HG03095 (cell line): ENCODE measurements at regions not wholly inside any gene's neighbourhood (a gene's known extent, or its start where the extent isn't known, plus 50 kb on each side); places are given as distances from the start of the nearest gene placed in this dataset.
"Not testable (repeated sequence)": the region's sequence is repeated elsewhere in the genome, so short reads cannot be mapped to it uniquely, and the experiment has no call there.

Experiments
- ATAC-seq: cut with Tn5 transposase; IDR thresholded peaks from one replicate; pipeline ENCODE4 v1.9.1; 2021; ENCODE audit warnings: moderate library complexity; ENCODE audit not compliant: unreplicated experiment

DNA sequence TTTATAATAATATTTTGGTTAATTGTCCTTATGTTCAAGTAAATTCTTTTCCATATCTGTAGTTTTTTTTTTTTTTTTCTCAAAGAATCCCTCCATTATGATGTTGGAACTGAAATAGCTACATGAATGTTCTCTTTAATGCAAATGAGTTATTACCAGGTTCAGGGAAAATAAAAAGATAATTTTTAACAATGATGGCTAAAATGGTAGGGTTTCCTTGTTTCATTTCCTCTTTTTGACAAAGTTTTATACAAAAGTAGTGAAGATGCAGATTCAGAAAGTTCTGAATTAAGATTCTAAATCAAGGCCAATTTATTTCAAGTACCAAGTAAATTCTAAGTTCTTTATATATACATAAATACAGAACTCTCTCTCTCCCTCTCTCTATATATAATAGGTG lies 779.0 kb upstream of the INTU start:
- peak; percentile 47 for ATAC-seq

DNA sequence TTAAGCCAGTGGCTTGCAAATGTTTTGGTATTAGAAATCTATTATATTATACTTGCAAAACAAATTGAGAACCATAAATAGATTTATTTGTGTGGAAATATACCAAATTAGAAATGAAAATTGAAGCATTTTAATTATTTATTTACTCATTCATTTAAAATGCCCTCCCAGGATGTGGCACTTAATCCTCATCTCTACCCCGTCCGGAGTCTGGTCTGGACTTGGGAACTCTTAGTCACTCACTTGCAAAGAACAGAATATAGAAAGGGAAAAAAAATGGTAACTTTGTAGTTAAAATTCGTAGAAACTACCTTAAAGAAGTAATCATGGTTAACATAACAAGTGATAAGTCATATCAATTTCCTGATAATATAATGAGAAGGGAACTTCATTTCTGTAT lies 775.9 kb upstream of the INTU start:
- no peak for ATAC-seq

DNA sequence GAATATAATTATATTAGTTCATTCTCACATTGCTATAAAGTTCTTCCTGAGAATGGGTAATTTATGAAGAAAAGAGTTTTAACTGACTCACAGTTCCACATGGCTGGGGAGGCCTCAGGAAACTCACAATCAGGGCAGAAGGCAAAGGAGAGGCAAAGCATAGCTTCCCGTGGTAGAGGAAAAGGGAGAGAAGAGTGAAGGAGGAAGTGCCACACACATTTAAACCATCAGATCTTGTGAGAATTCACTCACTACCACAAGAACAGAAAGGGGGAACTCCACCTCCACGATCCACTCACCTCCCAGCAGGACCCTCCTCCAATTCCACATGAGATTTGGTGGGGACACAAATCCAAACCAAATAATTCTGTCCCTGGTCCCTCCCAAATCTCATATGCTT lies 773.4 kb upstream of the INTU start:
- no peak for ATAC-seq

DNA sequence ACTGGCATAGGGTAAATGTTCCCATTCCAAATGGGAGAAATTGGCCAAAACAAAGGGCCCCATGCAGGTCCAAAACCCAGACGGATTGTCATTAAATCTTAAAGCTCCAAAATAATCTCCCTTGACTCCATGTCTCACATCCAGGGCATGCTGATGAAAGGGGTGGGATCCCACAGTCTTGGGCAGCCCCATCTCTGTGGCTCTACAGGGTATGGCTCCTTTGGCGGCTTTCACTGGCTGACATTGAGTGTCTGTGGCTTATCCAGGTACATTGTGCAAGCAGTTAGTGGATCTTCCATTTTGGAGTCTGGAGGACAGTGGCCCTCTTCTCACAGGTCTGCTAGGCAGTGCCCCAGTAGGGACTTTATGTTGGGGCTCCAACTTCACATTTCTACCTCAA lies 772.9 kb upstream of the INTU start:
- ATAC-seq: no peak

DNA sequence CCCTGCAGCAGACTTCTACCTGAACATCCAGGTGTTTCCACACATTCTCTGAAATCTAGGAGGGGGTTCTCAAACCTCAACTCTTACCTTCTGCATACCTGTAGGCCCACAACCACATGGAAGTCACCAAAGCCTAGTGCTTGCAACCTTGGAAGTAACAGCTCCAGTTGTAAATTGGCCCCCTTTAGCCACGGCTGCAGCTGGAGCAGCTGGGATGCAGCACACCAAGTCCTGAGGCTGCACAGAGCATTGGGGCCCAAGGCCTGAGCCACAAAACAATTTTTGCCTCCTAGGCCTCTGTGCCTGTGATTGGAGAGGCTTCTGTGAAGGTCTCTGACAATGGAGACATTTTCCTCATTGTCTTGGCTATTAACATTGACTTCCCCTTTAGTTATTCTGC lies 772.4 kb upstream of the INTU start:
- ATAC-seq: no peak

DNA sequence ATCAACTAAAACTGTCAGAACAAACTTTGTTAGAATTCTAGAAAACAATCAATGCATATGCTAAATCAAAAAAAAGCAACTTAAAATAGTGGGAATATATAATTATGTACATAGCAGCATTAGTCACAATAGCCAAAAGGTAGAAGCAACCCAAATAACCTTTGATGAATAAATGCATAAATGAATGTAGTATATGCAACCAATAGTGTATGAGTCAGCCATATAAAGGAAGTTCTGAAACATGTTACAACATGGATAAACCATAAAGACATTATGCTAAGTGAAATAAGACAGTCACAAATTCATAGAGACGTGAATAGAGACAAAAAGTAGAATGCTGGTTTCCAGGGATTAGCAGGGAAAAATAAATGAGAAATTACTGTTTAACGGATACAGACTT lies 762.8 kb upstream of the INTU start:
- no peak for ATAC-seq

DNA sequence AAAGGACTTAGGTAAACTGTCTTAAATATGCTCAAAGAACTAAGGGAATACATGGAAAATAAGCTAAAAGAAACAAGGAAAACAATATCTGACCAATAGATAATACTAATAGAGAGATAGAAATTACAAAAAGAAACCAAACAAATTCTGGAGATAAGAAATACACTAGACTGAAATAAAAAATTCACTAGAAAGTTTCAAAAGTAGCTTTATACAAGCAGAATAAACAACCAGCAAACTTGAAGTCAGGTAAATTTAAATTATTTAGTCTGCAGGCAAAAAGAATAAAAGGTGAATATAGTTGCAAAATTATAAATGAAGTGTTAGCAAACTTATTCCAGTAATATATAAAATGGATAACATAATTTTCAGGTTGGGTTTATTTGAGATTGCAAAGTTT lies 760.9 kb upstream of the INTU start:
- no peak for ATAC-seq

DNA sequence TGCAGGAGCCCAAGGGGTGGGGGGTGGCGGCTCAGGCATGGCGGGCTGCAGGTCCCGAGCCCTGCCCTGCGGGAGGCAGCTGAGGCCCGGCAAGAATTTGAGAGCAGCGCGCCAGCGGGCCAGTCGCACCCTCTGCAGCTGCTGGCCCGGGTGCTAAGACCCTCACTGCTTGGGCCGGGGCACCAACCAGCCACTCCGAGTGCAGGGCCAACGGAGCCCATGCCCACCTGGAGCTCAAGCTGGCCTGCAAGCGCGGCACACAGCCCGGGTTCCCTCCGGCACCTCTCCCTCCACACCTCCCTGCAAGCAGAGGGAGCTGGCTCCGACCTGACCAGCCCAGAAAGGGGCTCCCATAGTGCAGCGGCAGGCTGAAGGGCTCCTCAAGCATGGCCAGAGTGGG lies 758.2 kb upstream of the INTU start:
- ATAC-seq: no peak

DNA sequence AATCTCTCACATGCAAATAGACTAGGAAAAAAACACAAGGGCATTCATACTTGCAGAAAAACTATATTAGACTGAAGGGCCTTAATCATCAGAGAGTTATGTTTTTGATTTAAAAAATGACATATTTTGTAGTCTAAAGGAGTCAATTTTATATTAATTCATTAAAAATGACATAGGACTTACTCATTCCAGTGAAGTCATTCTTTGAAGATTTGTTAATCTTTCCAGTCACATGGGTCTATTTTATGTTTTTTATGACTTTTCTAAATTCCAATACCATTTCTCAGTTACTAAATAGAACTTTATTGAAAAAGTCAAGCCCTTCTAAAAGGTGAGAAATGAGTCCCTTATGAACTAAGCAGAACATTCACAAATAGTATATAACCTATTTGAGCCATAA lies 743.8 kb upstream of the INTU start:
- ATAC-seq: no peak

DNA sequence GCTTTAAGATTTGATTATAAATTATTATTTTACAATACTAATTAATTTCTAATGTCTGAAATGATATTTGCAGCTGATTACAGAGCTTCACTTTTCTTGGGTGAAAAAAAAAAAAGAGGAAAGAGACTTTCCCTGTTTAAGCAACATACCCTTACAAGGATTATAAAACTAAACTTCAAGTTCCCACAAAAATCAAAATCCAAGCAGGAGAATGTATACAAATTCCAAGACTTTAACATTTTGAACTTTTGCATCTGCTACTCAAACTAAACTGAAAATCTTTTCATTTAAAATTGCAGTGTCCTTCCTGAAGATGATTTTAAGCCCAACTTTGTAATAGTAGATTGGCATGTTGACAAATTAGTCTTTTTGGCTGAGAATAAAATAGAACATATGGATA lies 742.4 kb upstream of the INTU start:
- no peak for ATAC-seq

DNA sequence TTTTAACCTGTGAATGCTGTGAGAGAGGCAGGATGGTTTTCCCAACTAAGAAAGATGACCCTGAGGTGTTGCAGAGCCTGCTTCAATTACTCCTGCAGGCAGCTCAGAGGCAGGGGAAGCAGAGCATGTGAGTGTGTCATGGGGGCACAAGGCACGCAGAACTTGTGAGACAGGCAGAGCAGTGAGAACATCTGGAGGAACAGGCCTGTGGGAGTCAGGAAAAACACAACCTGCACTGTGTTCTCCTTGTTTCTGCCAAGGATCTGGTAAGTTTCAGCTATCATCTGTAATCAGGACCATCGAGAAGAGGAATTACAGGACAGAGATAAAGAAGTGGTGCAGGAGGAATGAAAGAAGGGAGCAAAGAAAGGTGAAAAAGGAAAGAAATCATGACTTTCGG lies 741.8 kb upstream of the INTU start:
- ATAC-seq: no peak

DNA sequence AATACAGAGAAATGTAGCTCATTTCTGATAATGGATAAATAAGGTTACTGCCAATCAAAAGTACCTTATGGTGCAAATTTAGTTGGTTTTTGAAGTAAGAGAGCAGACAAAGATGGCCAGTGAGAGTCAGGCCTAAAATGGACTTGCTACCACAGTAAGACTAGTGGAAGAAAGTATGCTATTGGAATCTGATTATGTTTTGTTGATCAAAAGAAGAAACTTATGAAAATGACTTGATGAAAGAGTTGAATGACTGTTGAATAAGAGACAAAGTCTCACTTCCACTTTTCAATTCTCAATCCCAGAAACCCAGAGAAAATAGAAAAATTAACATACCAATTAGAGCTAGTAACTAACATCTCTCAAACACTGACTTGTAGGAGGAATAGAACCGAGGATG lies 737.8 kb upstream of the INTU start:
- ATAC-seq: no peak

DNA sequence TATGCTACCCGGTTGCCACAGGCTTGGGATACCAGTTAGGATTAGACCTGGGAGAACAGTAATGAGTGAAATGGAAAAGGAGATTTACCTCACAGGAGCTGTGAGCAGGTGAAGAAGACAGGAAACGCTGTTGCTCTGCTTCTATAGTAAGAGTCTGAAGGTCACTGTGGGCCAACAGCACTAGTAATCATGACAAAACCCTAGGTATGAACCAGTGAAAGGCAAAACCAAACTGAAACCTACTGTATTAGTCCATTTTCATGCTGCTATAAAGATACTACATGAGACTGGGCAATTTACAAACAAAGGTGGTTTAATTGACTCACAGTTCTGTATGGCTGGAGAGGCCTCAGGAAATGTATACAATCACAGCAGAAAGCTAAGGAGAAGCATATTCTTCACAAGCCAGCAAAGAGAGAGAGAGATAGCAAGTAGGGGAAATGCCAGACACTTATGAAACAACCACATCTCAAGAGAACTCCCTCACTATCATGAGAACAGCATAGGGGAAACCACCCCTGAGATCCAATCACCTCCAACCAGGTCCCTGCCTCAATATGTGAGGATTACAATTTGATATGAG lies 736.7 kb upstream of the INTU start:
- ATAC-seq: no peak

DNA sequence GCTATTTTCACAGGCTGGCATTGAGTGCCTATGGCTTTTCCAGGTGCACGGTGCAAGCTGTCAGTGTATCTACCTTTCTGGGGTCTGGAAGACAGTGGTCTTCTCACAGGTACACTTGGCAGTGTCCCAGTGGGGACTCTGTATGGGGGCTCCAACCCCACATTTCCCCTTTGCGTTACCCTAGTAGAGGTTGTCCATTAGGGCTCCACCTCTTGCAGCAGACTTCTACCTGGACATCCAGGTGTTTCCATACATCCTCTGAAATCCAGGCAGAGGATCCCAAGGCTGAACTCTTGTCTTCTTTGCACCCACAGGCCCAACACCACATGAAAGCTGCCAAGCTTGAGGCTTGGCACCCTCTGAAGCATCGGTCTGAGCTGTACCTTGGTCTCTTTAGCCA lies 735.7 kb upstream of the INTU start:
- ATAC-seq: no peak

DNA sequence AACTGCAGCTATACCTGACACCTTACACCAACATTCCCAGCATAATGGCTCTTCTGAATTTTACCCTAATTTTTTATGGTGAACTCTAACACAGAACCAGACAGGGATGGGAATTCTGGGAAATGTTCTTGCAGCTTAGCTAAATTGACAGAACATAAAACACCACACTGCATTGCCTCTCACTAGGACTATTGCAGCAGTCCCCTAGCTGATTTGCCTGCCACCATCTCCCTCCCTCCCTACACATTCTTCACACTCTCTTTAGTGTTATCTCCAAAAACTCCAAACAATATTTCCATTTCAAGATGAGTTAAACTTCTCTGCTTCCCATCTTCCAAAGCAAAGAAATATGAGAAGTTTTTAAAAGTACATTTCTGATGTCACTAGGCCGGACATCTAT lies 733.9 kb upstream of the INTU start:
- no peak for ATAC-seq

DNA sequence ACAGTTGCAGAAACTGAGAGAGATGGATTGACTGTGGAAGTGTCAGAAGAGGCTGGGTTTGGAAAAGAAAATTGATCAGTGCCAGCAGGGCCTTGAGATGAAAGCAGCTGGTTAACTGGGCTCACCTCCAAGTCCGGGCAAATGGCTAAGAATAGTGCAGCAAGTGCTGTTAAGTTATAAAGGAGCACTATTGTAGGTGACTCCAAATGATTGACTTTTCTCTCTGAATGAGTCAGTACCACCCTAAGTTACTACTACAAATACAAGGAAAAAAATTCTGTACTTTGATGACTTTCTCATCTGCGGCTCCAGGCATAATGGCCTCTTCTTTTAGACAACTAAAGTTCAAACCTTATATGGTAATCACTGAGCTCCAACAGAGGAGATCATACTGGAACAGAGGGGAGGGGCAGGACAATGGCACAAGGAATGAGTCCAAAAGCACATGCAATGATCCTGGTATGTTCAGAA lies 733.4 kb upstream of the INTU start:
- ATAC-seq: no peak

DNA sequence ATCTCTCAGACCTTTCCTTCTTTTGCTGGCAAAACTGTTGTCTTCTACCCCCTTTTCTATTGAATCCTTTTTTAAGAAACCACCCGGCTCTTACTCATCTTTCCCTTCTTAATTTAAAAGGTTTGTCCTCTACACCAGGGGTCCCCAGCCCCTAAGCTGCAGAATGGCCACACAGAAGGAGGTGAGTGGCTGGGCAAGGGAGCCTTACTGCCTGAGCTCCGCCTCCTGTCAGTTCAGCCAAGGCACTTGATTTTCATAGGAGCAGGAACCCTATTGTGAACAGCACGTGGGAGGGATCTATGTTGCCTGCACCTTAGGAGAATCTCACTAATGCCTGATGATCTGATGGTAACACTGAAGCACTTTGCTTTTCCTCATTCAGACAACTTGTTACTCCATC lies 726.3 kb upstream of the INTU start:
- no peak for ATAC-seq

DNA sequence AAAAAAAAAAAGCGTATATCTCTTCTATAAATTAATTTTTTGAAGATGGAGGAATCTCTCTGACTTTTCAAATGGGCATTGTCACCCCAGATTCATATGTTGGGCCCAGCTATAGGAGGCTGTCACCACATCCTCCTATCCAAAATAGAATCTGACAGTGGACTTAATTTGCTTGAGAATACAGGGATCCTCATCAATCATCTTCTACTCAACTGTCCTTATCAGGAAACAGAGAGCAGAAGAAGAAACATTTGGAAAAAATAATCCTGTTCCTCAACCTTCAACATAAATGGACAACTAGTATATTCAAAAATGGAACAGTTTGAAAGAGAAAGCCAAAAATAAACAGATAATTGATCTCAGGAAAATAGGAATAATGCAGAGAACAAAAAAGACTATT lies 725.4 kb upstream of the INTU start:
- ATAC-seq: no peak

DNA sequence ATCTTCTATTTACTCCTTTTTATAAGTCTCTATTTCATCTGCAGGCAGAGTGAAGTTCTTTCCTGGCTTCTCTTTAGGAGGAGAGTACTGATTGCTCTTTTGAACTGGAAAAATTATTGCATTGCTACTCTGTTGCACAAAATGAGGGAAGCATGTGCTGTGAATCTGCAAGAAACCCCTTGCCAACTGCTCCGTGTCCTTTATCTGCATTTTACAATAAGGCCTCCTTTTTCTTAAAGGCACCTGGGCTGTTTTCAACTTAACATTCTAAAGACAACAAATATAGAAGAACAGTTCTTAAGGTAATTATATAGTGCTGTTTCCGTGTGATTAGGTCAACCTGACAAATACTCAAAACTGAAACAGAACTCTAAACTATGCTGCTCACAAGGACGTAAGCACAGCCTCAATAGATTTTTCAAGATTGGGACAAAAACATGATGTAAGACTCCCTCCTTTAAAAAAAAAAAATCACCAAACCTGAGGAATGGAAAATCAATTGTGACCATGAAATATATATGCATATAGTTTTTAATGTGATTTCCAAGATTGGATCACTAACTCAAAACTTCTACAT lies 716.6 kb upstream of the INTU start:
- no peak for ATAC-seq

DNA sequence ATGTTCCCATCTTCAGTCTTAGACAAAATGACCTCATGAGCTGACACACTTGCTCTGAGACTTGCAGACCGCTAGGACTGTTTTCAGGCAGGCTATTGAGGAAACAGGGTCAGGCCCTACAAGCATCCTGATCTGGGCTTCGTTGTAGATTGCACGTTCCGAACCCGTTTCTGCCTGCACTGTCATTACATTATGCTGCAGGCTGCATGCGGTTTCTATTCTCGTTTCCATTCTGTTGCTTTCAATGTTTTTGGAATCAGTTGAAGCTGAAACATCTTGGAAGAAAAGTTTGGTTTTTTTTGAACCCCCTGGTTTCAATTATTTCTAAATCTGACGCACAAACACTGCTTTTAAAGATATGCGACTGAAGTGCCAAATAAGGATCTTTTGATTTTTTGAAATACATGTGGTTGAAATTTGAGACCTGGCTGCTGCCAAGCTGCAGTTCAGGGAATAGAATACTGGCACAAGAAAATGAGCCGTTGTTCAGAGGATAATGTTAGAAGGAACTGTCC lies 716.1 kb upstream of the INTU start:
- no peak for ATAC-seq

DNA sequence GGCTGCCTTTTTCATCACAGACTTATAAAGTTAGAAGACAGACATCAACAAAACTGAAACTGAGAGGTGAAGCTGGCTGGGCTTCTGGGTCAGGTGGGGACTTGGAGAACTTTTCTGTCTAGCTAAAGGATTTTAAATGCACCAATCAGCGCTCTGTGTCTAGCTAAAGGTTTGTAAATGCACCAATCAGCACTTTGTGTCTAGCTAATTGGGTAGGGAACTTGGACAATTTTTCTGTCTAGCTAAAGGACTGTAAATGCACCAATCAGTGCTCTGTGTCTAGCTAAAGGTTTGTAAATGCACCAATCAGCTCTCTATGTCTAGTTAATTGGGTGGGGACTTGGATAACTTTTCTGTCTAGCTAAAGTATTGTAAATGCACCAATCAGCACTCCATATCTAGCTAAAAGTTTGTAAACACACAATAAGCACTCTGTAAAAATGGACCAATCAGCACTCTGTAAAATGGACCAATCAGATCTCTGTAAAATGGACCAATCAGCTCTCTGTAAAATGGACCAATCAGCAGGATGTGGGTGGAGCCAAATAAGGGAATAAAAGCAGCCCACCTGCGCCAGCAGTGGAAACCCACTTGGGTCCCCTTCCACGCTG lies 710.3 kb upstream of the INTU start:
- not testable (repeated sequence) for ATAC-seq

DNA sequence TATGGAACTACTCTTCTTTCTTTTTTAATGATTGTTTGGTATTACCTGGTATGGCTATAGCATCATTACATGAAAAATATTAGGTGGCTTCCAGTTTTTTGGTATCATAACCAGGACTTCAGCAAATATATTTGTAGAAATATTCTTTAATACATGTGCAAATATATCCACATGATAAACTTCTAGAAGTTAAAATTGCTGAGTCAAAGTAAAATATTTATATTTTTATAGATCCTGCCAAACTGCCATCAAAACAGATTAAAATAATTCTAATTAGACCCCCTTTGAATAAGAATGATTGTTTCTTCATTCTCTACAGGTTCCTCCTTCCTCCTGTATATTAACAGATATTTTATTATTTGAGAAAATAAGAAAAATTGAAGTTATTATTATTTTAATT lies 708.5 kb upstream of the INTU start:
- no peak for ATAC-seq

DNA sequence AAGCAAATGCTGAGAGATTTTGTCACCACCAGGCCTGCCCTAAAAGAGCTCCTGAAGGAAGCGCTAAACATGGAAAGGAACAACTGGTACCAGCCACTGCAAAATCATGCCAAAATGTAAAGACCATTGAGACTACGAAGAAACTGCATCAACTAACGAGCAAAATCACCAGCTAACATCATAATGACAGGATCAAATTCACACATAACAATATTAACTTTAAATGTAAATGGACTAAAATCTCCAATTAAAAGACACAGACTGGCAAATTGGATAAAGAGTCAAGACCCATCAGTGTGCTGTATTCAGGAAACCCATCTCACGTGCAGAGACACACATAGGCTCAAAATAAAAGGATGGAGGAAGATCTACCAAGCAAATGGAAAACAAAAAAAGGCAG lies 702.7 kb upstream of the INTU start:
- ATAC-seq: not testable (repeated sequence)
